ENCODE measurements at regions not wholly inside any gene's neighbourhood (a gene's known extent, or its start where the extent isn't known, plus 50 kb on each side); places are given as distances from the start of the nearest gene placed in this dataset.

DNA sequence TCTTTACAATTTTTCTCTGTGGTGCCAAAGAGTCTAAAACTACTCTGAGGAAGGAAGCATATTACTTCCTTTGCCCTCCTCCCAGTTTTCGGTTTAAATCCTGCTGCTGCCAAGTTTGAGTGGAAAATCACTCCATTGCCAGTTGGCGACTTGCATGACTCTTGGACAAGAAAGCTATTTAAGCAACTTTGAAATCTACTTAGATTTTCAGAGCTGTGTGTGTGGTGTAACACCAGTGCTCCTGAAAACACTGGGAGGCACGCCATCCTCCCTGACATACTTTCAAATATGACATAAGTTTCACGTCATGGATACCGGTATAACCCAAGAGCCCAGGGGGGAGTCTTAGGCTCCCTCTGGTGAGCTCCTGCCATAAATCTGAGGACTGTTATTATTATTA lies 83.5 kb upstream of the RIOK2 start (continued):
- TF ChIP-seq ARID4B (CRISPR knock-in tag; IDR thresholded peaks at IDR 0.05; ENCODE audit: borderline replicate concordance) (no peak), ELF4 (CRISPR knock-in tag; IDR thresholded peaks at IDR 0.05; ENCODE audit: low read depth) (no peak), NFYB (CRISPR knock-in tag; conservative IDR thresholded peaks at IDR 0.05; ENCODE audit: low read depth) (no peak), KAT7 (CRISPR knock-in tag; IDR thresholded peaks at IDR 0.05; ENCODE audit: borderline replicate concordance) (no peak), NFATC4 (CRISPR knock-in tag; IDR thresholded peaks at IDR 0.05) (no peak), TEAD1 (CRISPR knock-in tag; IDR thresholded peaks at IDR 0.05) (no peak), TP53 (CRISPR knock-in tag; IDR thresholded peaks at IDR 0.05) (no peak), ZBTB21 (CRISPR knock-in tag; IDR thresholded peaks at IDR 0.05; ENCODE audit: borderline replicate concordance) (no peak), GRHL2 (CRISPR knock-in tag; IDR thresholded peaks at IDR 0.05; ENCODE audit: insufficient replicate concordance, severe bottlenecking) (no peak), MXD4 (CRISPR knock-in tag; IDR thresholded peaks at IDR 0.05; ENCODE audit: borderline replicate concordance) (no peak), HMGA2 (CRISPR knock-in tag; IDR thresholded peaks at IDR 0.05) (no peak)
- TF ChIP-seq, protein P1, sequence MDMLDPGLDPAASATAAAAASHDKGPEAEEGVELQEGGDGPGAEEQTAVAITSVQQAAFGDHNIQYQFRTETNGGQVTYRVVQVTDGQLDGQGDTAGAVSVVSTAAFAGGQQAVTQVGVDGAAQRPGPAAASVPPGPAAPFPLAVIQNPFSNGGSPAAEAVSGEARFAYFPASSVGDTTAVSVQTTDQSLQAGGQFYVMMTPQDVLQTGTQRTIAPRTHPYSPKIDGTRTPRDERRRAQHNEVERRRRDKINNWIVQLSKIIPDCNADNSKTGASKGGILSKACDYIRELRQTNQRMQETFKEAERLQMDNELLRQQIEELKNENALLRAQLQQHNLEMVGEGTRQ (CRISPR knock-in tag; IDR thresholded peaks at IDR 0.05) = no peak

DNA sequence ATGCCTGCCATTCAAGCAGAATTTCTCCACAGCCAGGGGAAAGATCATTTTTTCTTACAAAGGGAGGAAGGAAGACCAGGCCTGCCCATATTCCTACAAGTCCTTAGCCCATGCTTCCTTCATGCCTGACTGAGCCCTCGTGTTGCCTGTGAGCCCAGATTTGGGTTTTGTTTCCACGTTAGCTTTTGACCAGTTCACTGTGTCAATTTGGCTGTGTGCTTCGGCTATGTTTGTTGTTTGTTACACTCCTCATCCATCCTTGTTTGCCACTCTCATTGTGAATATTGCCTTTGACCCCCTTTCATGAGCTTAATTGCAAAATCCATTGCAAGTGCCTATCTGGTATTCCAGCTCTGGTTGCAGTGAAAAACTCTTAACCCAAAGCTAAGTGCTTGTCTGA lies 84.7 kb upstream of the RIOK2 start:
- peaks cover 18% of the 10 kb centered on the region for H3K9me3 Mint-ChIP-seq
- no peak for TF ChIP-seq ZNF396 (CRISPR knock-in tag; IDR thresholded peaks at IDR 0.05; ENCODE audit: borderline replicate concordance)
- no peak for TF ChIP-seq ZNF219 (CRISPR knock-in tag; IDR thresholded peaks at IDR 0.05; ENCODE audit: borderline replicate concordance)
- TF ChIP-seq, protein P2, sequence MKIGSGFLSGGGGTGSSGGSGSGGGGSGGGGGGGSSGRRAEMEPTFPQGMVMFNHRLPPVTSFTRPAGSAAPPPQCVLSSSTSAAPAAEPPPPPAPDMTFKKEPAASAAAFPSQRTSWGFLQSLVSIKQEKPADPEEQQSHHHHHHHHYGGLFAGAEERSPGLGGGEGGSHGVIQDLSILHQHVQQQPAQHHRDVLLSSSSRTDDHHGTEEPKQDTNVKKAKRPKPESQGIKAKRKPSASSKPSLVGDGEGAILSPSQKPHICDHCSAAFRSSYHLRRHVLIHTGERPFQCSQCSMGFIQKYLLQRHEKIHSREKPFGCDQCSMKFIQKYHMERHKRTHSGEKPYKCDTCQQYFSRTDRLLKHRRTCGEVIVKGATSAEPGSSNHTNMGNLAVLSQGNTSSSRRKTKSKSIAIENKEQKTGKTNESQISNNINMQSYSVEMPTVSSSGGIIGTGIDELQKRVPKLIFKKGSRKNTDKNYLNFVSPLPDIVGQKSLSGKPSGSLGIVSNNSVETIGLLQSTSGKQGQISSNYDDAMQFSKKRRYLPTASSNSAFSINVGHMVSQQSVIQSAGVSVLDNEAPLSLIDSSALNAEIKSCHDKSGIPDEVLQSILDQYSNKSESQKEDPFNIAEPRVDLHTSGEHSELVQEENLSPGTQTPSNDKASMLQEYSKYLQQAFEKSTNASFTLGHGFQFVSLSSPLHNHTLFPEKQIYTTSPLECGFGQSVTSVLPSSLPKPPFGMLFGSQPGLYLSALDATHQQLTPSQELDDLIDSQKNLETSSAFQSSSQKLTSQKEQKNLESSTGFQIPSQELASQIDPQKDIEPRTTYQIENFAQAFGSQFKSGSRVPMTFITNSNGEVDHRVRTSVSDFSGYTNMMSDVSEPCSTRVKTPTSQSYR (CRISPR knock-in tag; IDR thresholded peaks at IDR 0.05) = no peak
- no peak for TF ChIP-seq ZBTB21 (CRISPR knock-in tag; IDR thresholded peaks at IDR 0.05; ENCODE audit: borderline replicate concordance)
- TF ChIP-seq, protein P3, sequence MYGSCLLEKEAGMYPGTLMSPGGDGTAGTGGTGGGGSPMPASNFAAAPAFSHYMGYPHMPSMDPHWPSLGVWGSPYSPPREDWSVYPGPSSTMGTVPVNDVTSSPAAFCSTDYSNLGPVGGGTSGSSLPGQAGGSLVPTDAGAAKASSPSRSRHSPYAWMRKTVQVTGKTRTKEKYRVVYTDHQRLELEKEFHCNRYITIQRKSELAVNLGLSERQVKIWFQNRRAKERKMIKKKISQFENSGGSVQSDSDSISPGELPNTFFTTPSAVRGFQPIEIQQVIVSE (CRISPR knock-in tag; IDR thresholded peaks at IDR 0.05; ENCODE audit: borderline replicate concordance) = no peak
- TF ChIP-seq FOXP1 (CRISPR knock-in tag; IDR thresholded peaks at IDR 0.05; ENCODE audit: borderline replicate concordance) = no peak
- no peak for TF ChIP-seq ZNF423 (CRISPR knock-in tag; IDR thresholded peaks at IDR 0.05)
- no peak for TF ChIP-seq RORB (CRISPR knock-in tag; IDR thresholded peaks at IDR 0.05)
- TF ChIP-seq RELA (CRISPR knock-in tag; IDR thresholded peaks at IDR 0.05; ENCODE audit: borderline replicate concordance) = no peak
- TF ChIP-seq NFE2L1 (CRISPR knock-in tag; IDR thresholded peaks at IDR 0.05) = no peak
- no peak for ATAC-seq
- no peak for DNase-seq (ENCODE audit: low spot score)
- CTCF ChIA-PET = no interaction called here
- peaks cover 5% of the 10 kb centered on the region; the same call in 1 of the 2 replicates for H3K36me3 Mint-ChIP-seq
- no peaks in the 10 kb centered on the region for H3K4me1 Mint-ChIP-seq
- H3K27me3 Mint-ChIP-seq (ENCODE audit: low read depth) = no peaks in the 10 kb centered on the region
- POLR2A ChIA-PET = no interaction called here
- H3K4me3 Mint-ChIP-seq = no peak overlapping the region
- no peak overlapping the region for H3K27ac Mint-ChIP-seq

Measured in WTC11 (cell line).